NCI-H526 treated with DMSO at 0.1 percent for 48 hours (cell line): ENCODE measurements at regions not wholly inside any gene's neighbourhood (a gene's known extent, or its start where the extent isn't known, plus 50 kb on each side); places are given as distances from the start of the nearest gene placed in this dataset.

Experiments used
- DNase-seq: peaks from one replicate; lab custom pipeline; 2025; lab: John Stamatoyannopoulos, UW

GRCh38 chr4:136097676-136098075, 1434.6 kb downstream of the PCDH18 start:
- no peak for DNase-seq

- DNase-seq: no peak
These were observed 1444.0 kb downstream of the PCDH18 start for GRCh38 chr4:136088211-136088867.

GRCh38 chr4:136078976-136079375, 1453.3 kb downstream of the PCDH18 start:
- no peak for DNase-seq

GRCh38 chr4:136056748-136057147, 1475.5 kb downstream of the PCDH18 start:
- no peak for DNase-seq

- no peak for DNase-seq
These were observed 1476.9 kb downstream of the PCDH18 start for GRCh38 chr4:136055360-136055759.

GRCh38 chr4:136036744-136037143, 1495.5 kb downstream of the PCDH18 start:
- DNase-seq: no peak

- DNase-seq: no peak
These were observed 1499.9 kb downstream of the PCDH18 start for GRCh38 chr4:136032391-136032790.

- DNase-seq: no peak
These were observed 1506.8 kb downstream of the PCDH18 start for GRCh38 chr4:136025540-136025939.

- DNase-seq: no peak
These were observed 1514.7 kb downstream of the PCDH18 start for GRCh38 chr4:136017556-136017955.

- DNase-seq: no peak
These were observed 1520.1 kb downstream of the PCDH18 start for GRCh38 chr4:136012220-136012619.

GRCh38 chr4:136009258-136009832, 1522.9 kb downstream of the PCDH18 start:
- no peak for DNase-seq

- DNase-seq: no peak
These were observed 1524.3 kb downstream of the PCDH18 start for GRCh38 chr4:136007991-136008390.

- DNase-seq: no peak
These were observed 1530.0 kb downstream of the PCDH18 start for GRCh38 chr4:136002316-136002715.

GRCh38 chr4:136001791-136002190, 1530.5 kb downstream of the PCDH18 start:
- no peak for DNase-seq

- DNase-seq: no peak
These were observed 1532.0 kb downstream of the PCDH18 start for GRCh38 chr4:136000246-136000645.

GRCh38 chr4:135994360-135994759, 1537.9 kb downstream of the PCDH18 start:
- no peak for DNase-seq

- DNase-seq: no peak
These were observed 1555.4 kb downstream of the PCDH18 start for GRCh38 chr4:135976860-135977259.

- no peak for DNase-seq
These were observed 1565.4 kb downstream of the PCDH18 start for GRCh38 chr4:135966936-135967335.

- DNase-seq: no peak
These were observed 1569.3 kb downstream of the PCDH18 start for GRCh38 chr4:135963009-135963408.

- no peak for DNase-seq
These were observed 1582.4 kb downstream of the PCDH18 start for GRCh38 chr4:135949931-135950330.

GRCh38 chr4:135948797-135949196, 1583.5 kb downstream of the PCDH18 start:
- no peak for DNase-seq

- no peak for DNase-seq
These were observed 1590.6 kb downstream of the PCDH18 start for GRCh38 chr4:135941671-135942070.

- DNase-seq: no peak
These were observed 1598.3 kb downstream of the PCDH18 start for GRCh38 chr4:135934026-135934425.

GRCh38 chr4:135927651-135928050, 1604.6 kb downstream of the PCDH18 start:
- no peak for DNase-seq
